ENCODE measurements at regions not wholly inside any gene's neighbourhood (a gene's known extent, or its start where the extent isn't known, plus 50 kb on each side); places are given as distances from the start of the nearest gene placed in this dataset.
"Not testable (repeated sequence)": the region's sequence is repeated elsewhere in the genome, so short reads cannot be mapped to it uniquely, and the experiment has no call there.

- no peaks in the 10 kb centered on the region for H3K9me3 Mint-ChIP-seq (ENCODE audit: unreplicated experiment)
- H3K4me1 Mint-ChIP-seq (ENCODE audit: unreplicated experiment), result peaks cover 9% of the 10 kb centered on the region
- no peak overlapping the region for H3K4me3 Mint-ChIP-seq (ENCODE audit: unreplicated experiment)
- TF ChIP-seq CTCF (IDR thresholded peaks at IDR 0.05; ENCODE audit: unreplicated experiment), result no peak
- H3K27ac Mint-ChIP-seq (ENCODE audit: unreplicated experiment), result no peak overlapping the region
- H3K36me3 Mint-ChIP-seq (ENCODE audit: low read depth, unreplicated experiment), result no peaks in the 10 kb centered on the region
- H3K27me3 Mint-ChIP-seq (ENCODE audit: unreplicated experiment), result peaks cover 2% of the 10 kb centered on the region
- DNase-seq (ENCODE audit: low spot score), result no peak
Measured at GRCh38 chr11:29447821-29448220, 569.0 kb downstream of the KCNA4 start.

- no peak for TF ChIP-seq CTCF (IDR thresholded peaks at IDR 0.05; ENCODE audit: unreplicated experiment)
- no peak overlapping the region for H3K4me3 Mint-ChIP-seq (ENCODE audit: unreplicated experiment)
- no peaks in the 10 kb centered on the region for H3K36me3 Mint-ChIP-seq (ENCODE audit: low read depth, unreplicated experiment)
- H3K27ac Mint-ChIP-seq (ENCODE audit: unreplicated experiment), result no peak overlapping the region
- no peaks in the 10 kb centered on the region for H3K9me3 Mint-ChIP-seq (ENCODE audit: unreplicated experiment)
- no peak for DNase-seq (ENCODE audit: low spot score)
- no peaks in the 10 kb centered on the region for H3K4me1 Mint-ChIP-seq (ENCODE audit: unreplicated experiment)
- H3K27me3 Mint-ChIP-seq (ENCODE audit: unreplicated experiment), result peaks cover 2% of the 10 kb centered on the region
Measured at GRCh38 chr11:29446132-29446531, 570.7 kb downstream of the KCNA4 start.

GRCh38 chr11:29445191-29445590, 571.6 kb downstream of the KCNA4 start:
- H3K9me3 Mint-ChIP-seq (ENCODE audit: unreplicated experiment); H3K4me3 Mint-ChIP-seq (ENCODE audit: unreplicated experiment); H3K27ac Mint-ChIP-seq (ENCODE audit: unreplicated experiment); H3K27me3 Mint-ChIP-seq (ENCODE audit: unreplicated experiment); H3K4me1 Mint-ChIP-seq (ENCODE audit: unreplicated experiment); H3K36me3 Mint-ChIP-seq (ENCODE audit: low read depth, unreplicated experiment); DNase-seq (ENCODE audit: low spot score): not testable (repeated sequence)

DNA sequence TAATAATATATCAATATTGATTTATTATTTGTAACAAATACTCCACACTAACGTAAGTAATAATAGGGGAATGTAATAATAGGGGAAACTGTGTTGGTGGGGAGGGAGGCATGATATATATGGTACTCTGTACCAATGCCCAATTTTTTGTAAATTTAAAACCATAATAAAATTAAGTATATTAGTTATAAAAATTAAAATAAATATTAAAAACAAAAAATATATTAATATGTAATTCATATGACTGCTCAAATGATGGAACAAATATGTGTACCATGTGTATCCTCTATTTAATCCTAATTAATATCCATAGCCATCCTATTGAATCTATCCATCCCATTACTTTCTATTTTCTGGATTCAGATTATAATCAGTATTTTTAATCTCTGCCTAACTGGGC, 578.0 kb downstream of the KCNA4 start:
- DNase-seq (ENCODE audit: low spot score), result no peak
- Mint-ChIP-seq H3K4me3 (ENCODE audit: unreplicated experiment) (no peak overlapping the region), H3K36me3 (ENCODE audit: low read depth, unreplicated experiment) (no peaks in the 10 kb centered on the region), H3K27me3 (ENCODE audit: unreplicated experiment) (peaks cover 2% of the 10 kb centered on the region), H3K27ac (ENCODE audit: unreplicated experiment) (no peak overlapping the region), H3K4me1 (ENCODE audit: unreplicated experiment) (no peaks in the 10 kb centered on the region), H3K9me3 (ENCODE audit: unreplicated experiment) (no peaks in the 10 kb centered on the region)
- no peak for TF ChIP-seq CTCF (IDR thresholded peaks at IDR 0.05; ENCODE audit: unreplicated experiment)

GRCh38 chr11:29435421-29435820, 581.4 kb downstream of the KCNA4 start:
- Mint-ChIP-seq H3K4me3 (ENCODE audit: unreplicated experiment) (no peak overlapping the region), H3K4me1 (ENCODE audit: unreplicated experiment) (no peaks in the 10 kb centered on the region), H3K27ac (ENCODE audit: unreplicated experiment) (no peak overlapping the region), H3K36me3 (ENCODE audit: low read depth, unreplicated experiment) (no peaks in the 10 kb centered on the region), H3K27me3 (ENCODE audit: unreplicated experiment) (peaks cover 2% of the 10 kb centered on the region), H3K9me3 (ENCODE audit: unreplicated experiment) (no peaks in the 10 kb centered on the region)
- no peak for TF ChIP-seq CTCF (IDR thresholded peaks at IDR 0.05; ENCODE audit: unreplicated experiment)
- DNase-seq (ENCODE audit: low spot score), result no peak

Data from endothelial cell (in vitro differentiated cells).